ENCODE measurements at regions not wholly inside any gene's neighbourhood (a gene's known extent, or its start where the extent isn't known, plus 50 kb on each side); places are given as distances from the start of the nearest gene placed in this dataset.

DNA sequence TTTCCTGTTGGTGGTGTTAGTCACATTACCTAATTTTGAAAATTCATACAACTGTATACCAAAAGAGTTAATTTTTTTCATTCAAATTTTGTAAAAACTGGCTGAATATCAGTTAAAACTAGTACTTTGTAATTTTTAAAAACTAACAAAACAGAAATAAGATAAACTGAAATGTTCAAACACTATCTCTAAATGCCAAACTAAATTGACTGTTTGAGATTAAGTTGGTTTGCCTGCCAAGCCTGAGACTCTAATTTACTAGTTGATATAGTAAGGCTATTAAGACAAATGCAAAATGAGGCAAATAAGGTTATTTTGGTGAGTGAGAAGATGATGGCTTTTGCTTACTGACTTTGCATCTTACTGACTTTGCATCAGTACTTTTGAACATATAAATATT lies 1134.9 kb upstream of the LRRN3 start:
- H3K27me3 ChIP-seq (ENCODE audit: insufficient read depth, low read length): no peaks in the 10 kb centered on the region
- H3K79me2 ChIP-seq (ENCODE audit: insufficient read depth, low read length): no peaks in the 10 kb centered on the region
- no peaks in the 10 kb centered on the region for H3K36me3 ChIP-seq (ENCODE audit: insufficient read depth, low read length)
- H3K9me2 ChIP-seq (ENCODE audit: low read depth, low read length): no peaks in the 10 kb centered on the region
- H3F3A ChIP-seq (ENCODE audit: insufficient read depth, low read length): no peaks in the 10 kb centered on the region
- no peak overlapping the region for H3K9ac ChIP-seq (ENCODE audit: low read length)
- H3K9me3 ChIP-seq (ENCODE audit: low read length): no peaks in the 10 kb centered on the region
- H3K4me2 ChIP-seq (ENCODE audit: low read length): no peak overlapping the region
- no peak overlapping the region for H2AFZ ChIP-seq (ENCODE audit: low read length)
- no peak overlapping the region for H3K4me3 ChIP-seq (ENCODE audit: low read depth, low read length, poor library complexity, severe bottlenecking)
- no peak overlapping the region for H3K27ac ChIP-seq (ENCODE audit: low read depth, low read length, poor library complexity, severe bottlenecking)
- H3K4me1 ChIP-seq (ENCODE audit: insufficient read depth, low read length, severe bottlenecking): no peaks in the 10 kb centered on the region
- H4K20me1 ChIP-seq (ENCODE audit: insufficient read depth, low read length): no peaks in the 10 kb centered on the region
- no peak for TF ChIP-seq EZH2 (IDR thresholded peaks at IDR 0.05; ENCODE audit: borderline replicate concordance, low read length)
- TF ChIP-seq, protein P1, sequence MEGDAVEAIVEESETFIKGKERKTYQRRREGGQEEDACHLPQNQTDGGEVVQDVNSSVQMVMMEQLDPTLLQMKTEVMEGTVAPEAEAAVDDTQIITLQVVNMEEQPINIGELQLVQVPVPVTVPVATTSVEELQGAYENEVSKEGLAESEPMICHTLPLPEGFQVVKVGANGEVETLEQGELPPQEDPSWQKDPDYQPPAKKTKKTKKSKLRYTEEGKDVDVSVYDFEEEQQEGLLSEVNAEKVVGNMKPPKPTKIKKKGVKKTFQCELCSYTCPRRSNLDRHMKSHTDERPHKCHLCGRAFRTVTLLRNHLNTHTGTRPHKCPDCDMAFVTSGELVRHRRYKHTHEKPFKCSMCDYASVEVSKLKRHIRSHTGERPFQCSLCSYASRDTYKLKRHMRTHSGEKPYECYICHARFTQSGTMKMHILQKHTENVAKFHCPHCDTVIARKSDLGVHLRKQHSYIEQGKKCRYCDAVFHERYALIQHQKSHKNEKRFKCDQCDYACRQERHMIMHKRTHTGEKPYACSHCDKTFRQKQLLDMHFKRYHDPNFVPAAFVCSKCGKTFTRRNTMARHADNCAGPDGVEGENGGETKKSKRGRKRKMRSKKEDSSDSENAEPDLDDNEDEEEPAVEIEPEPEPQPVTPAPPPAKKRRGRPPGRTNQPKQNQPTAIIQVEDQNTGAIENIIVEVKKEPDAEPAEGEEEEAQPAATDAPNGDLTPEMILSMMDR (IDR thresholded peaks at IDR 0.05; ENCODE audit: low read length): no peak

DNA sequence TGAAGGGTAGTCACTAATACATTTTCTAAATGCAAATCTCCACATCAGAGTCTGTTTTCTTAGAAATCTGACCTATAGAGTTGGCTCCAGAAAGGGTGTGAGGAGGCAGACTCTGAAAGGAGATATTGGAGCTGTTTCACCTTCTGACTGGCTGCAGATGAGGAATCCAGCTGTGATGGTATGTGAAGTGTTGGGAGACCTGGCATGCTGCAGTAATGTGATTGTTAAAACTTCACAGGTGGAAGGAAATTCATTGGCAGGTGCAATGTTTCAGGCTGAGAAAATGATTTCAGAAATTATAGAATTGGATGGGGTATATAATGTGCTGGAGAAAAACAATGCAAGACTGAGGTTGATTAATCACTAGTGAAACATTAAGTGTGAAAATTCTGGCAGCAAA lies 1134.0 kb upstream of the LRRN3 start:
- H3K27ac ChIP-seq (ENCODE audit: low read depth, low read length, poor library complexity, severe bottlenecking): no peak overlapping the region
- no peaks in the 10 kb centered on the region for H3K79me2 ChIP-seq (ENCODE audit: insufficient read depth, low read length)
- H3F3A ChIP-seq (ENCODE audit: insufficient read depth, low read length): no peaks in the 10 kb centered on the region
- no peak overlapping the region for H3K9ac ChIP-seq (ENCODE audit: low read length)
- no peaks in the 10 kb centered on the region for H3K9me3 ChIP-seq (ENCODE audit: low read length)
- H3K4me2 ChIP-seq (ENCODE audit: low read length): no peak overlapping the region
- H2AFZ ChIP-seq (ENCODE audit: low read length): no peak overlapping the region
- no peak overlapping the region for H3K4me3 ChIP-seq (ENCODE audit: low read depth, low read length, poor library complexity, severe bottlenecking)
- no peaks in the 10 kb centered on the region for H4K20me1 ChIP-seq (ENCODE audit: insufficient read depth, low read length)
- H3K36me3 ChIP-seq (ENCODE audit: insufficient read depth, low read length): no peaks in the 10 kb centered on the region
- H3K27me3 ChIP-seq (ENCODE audit: insufficient read depth, low read length): no peaks in the 10 kb centered on the region
- H3K4me1 ChIP-seq (ENCODE audit: insufficient read depth, low read length, severe bottlenecking): no peaks in the 10 kb centered on the region
- H3K9me2 ChIP-seq (ENCODE audit: low read depth, low read length): no peaks in the 10 kb centered on the region
- TF ChIP-seq, protein P1 (IDR thresholded peaks at IDR 0.05; ENCODE audit: low read length): no peak
- TF ChIP-seq EZH2 (IDR thresholded peaks at IDR 0.05; ENCODE audit: borderline replicate concordance, low read length): no peak

DNA sequence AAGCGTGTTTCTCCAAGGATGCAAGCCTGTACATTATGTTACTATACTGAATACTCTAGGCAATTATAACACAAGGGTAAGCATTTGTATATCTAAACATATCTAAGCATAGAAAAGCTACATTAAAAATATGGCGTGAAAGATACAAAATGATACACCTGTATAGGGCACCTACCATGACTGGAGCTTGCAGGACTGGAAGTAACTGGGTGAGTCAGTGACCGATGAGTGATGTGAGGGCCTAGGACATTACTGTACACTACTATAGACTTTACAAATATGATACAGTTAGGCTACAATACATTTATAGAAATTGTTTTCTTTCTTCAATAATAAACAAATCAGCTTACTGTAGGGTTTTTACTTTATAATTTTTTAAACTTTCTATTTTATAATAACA lies 1127.2 kb upstream of the LRRN3 start:
- Histone ChIP-seq H2AFZ (ENCODE audit: low read length) (no peak overlapping the region), H3K9me3 (ENCODE audit: low read length) (no peaks in the 10 kb centered on the region), H3K27ac (ENCODE audit: low read depth, low read length, poor library complexity, severe bottlenecking) (no peak overlapping the region), H3K9me2 (ENCODE audit: low read depth, low read length) (no peaks in the 10 kb centered on the region), H3K36me3 (ENCODE audit: insufficient read depth, low read length) (no peaks in the 10 kb centered on the region), H4K20me1 (ENCODE audit: insufficient read depth, low read length) (no peaks in the 10 kb centered on the region), H3K79me2 (ENCODE audit: insufficient read depth, low read length) (no peaks in the 10 kb centered on the region), H3K4me1 (ENCODE audit: insufficient read depth, low read length, severe bottlenecking) (no peaks in the 10 kb centered on the region), H3F3A (ENCODE audit: insufficient read depth, low read length) (no peaks in the 10 kb centered on the region), H3K4me3 (ENCODE audit: low read depth, low read length, poor library complexity, severe bottlenecking) (no peak overlapping the region), H3K4me2 (ENCODE audit: low read length) (no peak overlapping the region), H3K27me3 (ENCODE audit: insufficient read depth, low read length) (no peaks in the 10 kb centered on the region), H3K9ac (ENCODE audit: low read length) (no peak overlapping the region)
- TF ChIP-seq, protein P1 (IDR thresholded peaks at IDR 0.05; ENCODE audit: low read length): no peak
- no peak for TF ChIP-seq EZH2 (IDR thresholded peaks at IDR 0.05; ENCODE audit: borderline replicate concordance, low read length)
